Neural progenitor cell (in vitro differentiated cells): ENCODE measurements at regions not wholly inside any gene's neighbourhood (a gene's known extent, or its start where the extent isn't known, plus 50 kb on each side); places are given as distances from the start of the nearest gene placed in this dataset.

Experiments used
- CTCF ChIP-seq: fragments of 200-600 bp; sonication (generic); IDR thresholded peaks from 2 replicates; pipeline ENCODE4 v1.5.1; 2017; ENCODE audit warnings: antibody characterized with exemption, mild to moderate bottlenecking
- EZH2 ChIP-seq: fragments of 200-600 bp; sonication (generic); IDR thresholded peaks from 2 replicates; pipeline ENCODE4 v1.6.1; 2017; ENCODE audit warnings: antibody characterized with exemption, mild to moderate bottlenecking, moderate library complexity
- EZH2phosphoT487 ChIP-seq: fragments of 200-600 bp; sonication (generic); IDR thresholded peaks from 2 replicates; pipeline ENCODE4 v1.6.1; 2017; ENCODE audit warnings: antibody characterized with exemption

GRCh38 chr5:14063138-14063537, 80.0 kb upstream of the TRIO start:
- TF ChIP-seq EZH2phosphoT487 (no peak), CTCF (no peak), EZH2 (no peak)
